Activated B cell treated with CpG ODN at 0.5 μM for 24 hours (primary cell): ENCODE measurements at regions not wholly inside any gene's neighbourhood (a gene's known extent, or its start where the extent isn't known, plus 50 kb on each side); places are given as distances from the start of the nearest gene placed in this dataset.

ENCODE experiments used
- ATAC-seq: fragments of 200-7000 bp; cut with Tn5 transposase; one replicate; pipeline ENCODE4 v1.10.0; 2021; ENCODE audit warnings: low read depth, mild to moderate bottlenecking, moderate library complexity
- CTCF ChIA-PET: fragments of 350-600 bp; sonication (Branson Sonifier 250); formaldehyde crosslinking; loops from one replicate; lab custom pipeline; 2021; ENCODE audit warnings: antibody characterized with exemption; lab: Charles Lee
- POLR2A ChIA-PET: fragments of 350-600 bp; sonication (Branson Sonifier 250); formaldehyde crosslinking; loops from one replicate; lab custom pipeline; 2021; ENCODE audit warnings: antibody characterized with exemption; lab: Charles Lee
- DNase-seq: peaks from one replicate; pipeline ENCODE4 v3.0.0; 2022
- H3K27ac Mint-ChIP-seq: one replicate; pipeline ENCODE4 v1.8.0; 2020; ENCODE audit warnings: mixed read lengths
- H3K27me3 Mint-ChIP-seq: one replicate; pipeline ENCODE4 v1.8.0; 2021; ENCODE audit warnings: mixed read lengths
- H3K36me3 Mint-ChIP-seq: one replicate; pipeline ENCODE4 v1.8.0; 2021; ENCODE audit warnings: low read depth, mixed read lengths
- H3K4me1 Mint-ChIP-seq: one replicate; pipeline ENCODE4 v1.8.0; 2021; ENCODE audit warnings: mixed read lengths
- H3K4me3 Mint-ChIP-seq: one replicate; pipeline ENCODE4 v1.8.0; 2020; ENCODE audit warnings: mild to moderate bottlenecking, mixed read lengths
- H3K9me3 Mint-ChIP-seq: one replicate; pipeline ENCODE4 v1.8.0; 2020; ENCODE audit warnings: mixed read lengths
- CTCF ChIP-seq: fragments of 200-600 bp; IDR thresholded peaks from one replicate; pipeline ENCODE4 v1.8.0; 2022; ENCODE audit warnings: antibody characterized with exemption, mild to moderate bottlenecking
- intact Hi-C: fragments of 100-400 bp; cut with micrococcal nuclease; formaldehyde crosslinking; loops from one replicate; pipeline ENCODE4 v1.15.1; 2024

GRCh38 chr20:58001946-58002345 is 226.5 kb downstream of the ANKRD60 start:
- no peak overlapping the region for H3K4me3 Mint-ChIP-seq
- H3K36me3 Mint-ChIP-seq, result no peaks in the 10 kb centered on the region
- H3K27ac Mint-ChIP-seq, result no peak overlapping the region
- DNase-seq, result no peak
- H3K9me3 Mint-ChIP-seq, result no peaks in the 10 kb centered on the region
- intact Hi-C loops, result no loop called here
- TF ChIP-seq CTCF, result no peak
- H3K27me3 Mint-ChIP-seq, result peaks cover 7% of the 10 kb centered on the region
- ChIA-PET CTCF (no interaction called here), POLR2A (no interaction called here)
- no peak for ATAC-seq
- peaks cover 17% of the 10 kb centered on the region for H3K4me1 Mint-ChIP-seq

- intact Hi-C loops, result no loop called here
- DNase-seq (no peak), ATAC-seq (no peak)
- Mint-ChIP-seq H3K4me3 (no peak overlapping the region), H3K27ac (no peak overlapping the region), H3K36me3 (no peaks in the 10 kb centered on the region), H3K4me1 (peaks cover 17% of the 10 kb centered on the region), H3K9me3 (no peaks in the 10 kb centered on the region), H3K27me3 (peaks cover 5% of the 10 kb centered on the region)
- POLR2A ChIA-PET, result no interaction called here
- CTCF ChIA-PET, result no interaction called here
- TF ChIP-seq CTCF, result no peak
Measured at GRCh38 chr20:58001381-58001780, 227.1 kb downstream of the ANKRD60 start.

- no peak overlapping the region for H3K4me3 Mint-ChIP-seq
- ATAC-seq (no peak), DNase-seq (no peak)
- TF ChIP-seq CTCF, result no peak
- H3K36me3 Mint-ChIP-seq, result no peaks in the 10 kb centered on the region
- intact Hi-C loops, result no loop called here
- peaks cover 6% of the 10 kb centered on the region for H3K27me3 Mint-ChIP-seq
- H3K4me1 Mint-ChIP-seq, result peaks cover 17% of the 10 kb centered on the region
- ChIA-PET POLR2A (no interaction called here), CTCF (no interaction called here)
- no peak overlapping the region for H3K27ac Mint-ChIP-seq
- no peaks in the 10 kb centered on the region for H3K9me3 Mint-ChIP-seq
Measured at GRCh38 chr20:58000861-58001260, 227.6 kb downstream of the ANKRD60 start.

GRCh38 chr20:57999465-58000111 is 228.9 kb downstream of the ANKRD60 start:
- Mint-ChIP-seq H3K27ac (no peak overlapping the region), H3K9me3 (no peaks in the 10 kb centered on the region), H3K4me1 (peaks cover 17% of the 10 kb centered on the region), H3K27me3 (peaks cover 14% of the 10 kb centered on the region), H3K36me3 (no peaks in the 10 kb centered on the region), H3K4me3 (peak overlapping the region; percentile 41)
- intact Hi-C loops, result loop anchor here (5.0 kb wide), 1 partner anchor 347 kb away; no protein-coding TSS in a partner anchor
- no peak for TF ChIP-seq CTCF
- no peak for DNase-seq
- ATAC-seq, result peak; percentile 14
- POLR2A ChIA-PET, result no interaction called here
- CTCF ChIA-PET, result no interaction called here

GRCh38 chr20:57998981-57999464 is 229.4 kb downstream of the ANKRD60 start:
- H3K27me3 Mint-ChIP-seq, result peaks cover 14% of the 10 kb centered on the region
- DNase-seq (no peak), ATAC-seq (no peak)
- no peak for TF ChIP-seq CTCF
- H3K4me1 Mint-ChIP-seq, result peaks cover 17% of the 10 kb centered on the region
- peak overlapping the region; percentile 41 for H3K4me3 Mint-ChIP-seq
- H3K27ac Mint-ChIP-seq, result no peak overlapping the region
- no peaks in the 10 kb centered on the region for H3K9me3 Mint-ChIP-seq
- intact Hi-C loops, result loop anchor here (5.0 kb wide), 1 partner anchor 347 kb away; no protein-coding TSS in a partner anchor
- ChIA-PET POLR2A (no interaction called here), CTCF (no interaction called here)
- H3K36me3 Mint-ChIP-seq, result no peaks in the 10 kb centered on the region
